IPS-18c (cell line): ENCODE measurements at regions not wholly inside any gene's neighbourhood (a gene's known extent, or its start where the extent isn't known, plus 50 kb on each side); places are given as distances from the start of the nearest gene placed in this dataset.
"Not testable (repeated sequence)": the region's sequence is repeated elsewhere in the genome, so short reads cannot be mapped to it uniquely, and the experiment has no call there.

Source experiments
- H3K4me3 ChIP-seq: 2 replicates; pipeline ENCODE4 v1.7.0; 2013; ENCODE audit warnings: low read depth, mild to moderate bottlenecking, low read length, moderate library complexity; ENCODE audit not compliant: insufficient read depth
- H3K9me3 ChIP-seq: one replicate; pipeline ENCODE4 v1.6.1; 2013; ENCODE audit warnings: mild to moderate bottlenecking, low read length, moderate library complexity; ENCODE audit not compliant: control insufficient read depth, insufficient read depth

DNA sequence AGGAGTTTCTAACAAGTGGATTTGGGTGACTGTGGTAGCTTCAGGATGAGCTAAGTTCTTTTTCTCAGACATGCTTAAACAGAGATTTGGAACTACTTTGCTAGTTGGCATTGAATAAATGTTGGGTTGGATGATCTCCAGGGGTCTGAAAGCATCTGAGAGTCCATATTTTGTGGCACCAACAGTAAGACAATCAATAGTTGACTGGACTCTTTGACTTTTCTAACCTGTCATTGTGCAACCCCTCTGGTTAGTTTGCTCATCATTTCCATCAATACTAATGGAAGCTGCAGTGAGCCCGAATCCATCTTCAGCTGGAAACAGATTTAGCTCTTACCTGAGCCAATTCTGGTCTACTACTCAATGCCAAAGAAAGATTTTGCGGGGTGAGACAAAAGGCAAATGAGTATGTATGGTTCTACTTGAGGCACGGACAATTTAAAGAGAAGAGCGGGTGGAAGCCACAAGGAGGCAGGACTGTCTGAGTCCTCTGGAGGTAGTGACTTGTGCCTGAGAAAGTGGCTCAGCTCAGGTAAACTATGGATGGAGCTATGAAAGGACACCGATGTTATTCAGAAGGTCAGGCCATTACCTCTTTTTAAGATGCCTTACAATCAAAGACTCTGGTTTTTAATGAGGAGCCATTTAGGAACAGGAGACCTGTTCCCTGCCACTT is 118.7 kb downstream of the MID1IP1 start:
- H3K9me3 ChIP-seq: peaks cover 8% of the 10 kb centered on the region

DNA sequence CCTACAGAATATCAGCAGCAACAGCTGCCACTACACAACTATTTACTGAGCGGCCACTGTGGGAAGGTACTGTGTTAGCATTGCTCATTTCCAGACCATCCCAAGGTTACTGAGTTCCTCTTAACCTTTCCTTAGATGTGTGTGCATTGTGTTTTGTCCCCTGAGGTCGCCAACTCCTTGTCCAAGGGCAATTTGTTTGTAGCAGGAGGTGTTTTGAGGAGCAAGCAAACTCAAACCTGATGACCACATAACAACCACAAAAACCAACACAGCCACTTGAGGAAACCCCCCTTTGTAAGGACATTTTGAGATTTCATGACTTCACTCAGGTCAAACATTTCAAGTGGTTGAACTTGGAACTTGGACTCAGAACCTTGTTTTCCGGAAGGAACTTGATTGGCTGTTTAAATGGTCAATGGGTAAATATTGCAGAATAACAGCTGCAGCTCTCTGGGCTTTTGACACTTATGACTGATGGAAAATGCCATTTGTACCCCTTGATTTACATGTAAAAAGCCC is 122.3 kb downstream of the MID1IP1 start:
- Histone ChIP-seq H3K9me3 (peaks cover 14% of the 10 kb centered on the region), H3K4me3 (no peak overlapping the region)

More for the DNA sequence above, 118.7 kb downstream of the MID1IP1 start:
- H3K4me3 ChIP-seq: no peak overlapping the region

DNA sequence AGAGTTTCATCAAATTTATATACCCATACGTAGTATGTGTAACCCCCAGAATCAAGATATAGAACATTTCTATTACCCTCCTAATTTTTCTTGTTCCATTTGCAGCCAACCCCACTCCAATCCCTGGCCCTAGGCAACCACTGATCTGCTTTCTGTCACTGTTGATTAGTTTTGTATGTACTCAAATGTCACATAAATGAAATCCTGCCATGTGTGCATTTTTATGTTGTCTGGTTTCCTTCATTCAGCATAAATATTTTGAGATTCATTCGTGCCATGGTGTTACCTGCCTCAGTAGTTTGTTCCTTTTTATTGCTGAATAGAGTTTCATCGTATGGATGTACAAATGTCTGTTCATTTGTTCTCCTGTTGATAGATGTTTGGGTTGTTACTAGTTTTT is 126.3 kb downstream of the MID1IP1 start:
- H3K4me3 ChIP-seq: no peak overlapping the region
- H3K9me3 ChIP-seq: peaks cover 16% of the 10 kb centered on the region

DNA sequence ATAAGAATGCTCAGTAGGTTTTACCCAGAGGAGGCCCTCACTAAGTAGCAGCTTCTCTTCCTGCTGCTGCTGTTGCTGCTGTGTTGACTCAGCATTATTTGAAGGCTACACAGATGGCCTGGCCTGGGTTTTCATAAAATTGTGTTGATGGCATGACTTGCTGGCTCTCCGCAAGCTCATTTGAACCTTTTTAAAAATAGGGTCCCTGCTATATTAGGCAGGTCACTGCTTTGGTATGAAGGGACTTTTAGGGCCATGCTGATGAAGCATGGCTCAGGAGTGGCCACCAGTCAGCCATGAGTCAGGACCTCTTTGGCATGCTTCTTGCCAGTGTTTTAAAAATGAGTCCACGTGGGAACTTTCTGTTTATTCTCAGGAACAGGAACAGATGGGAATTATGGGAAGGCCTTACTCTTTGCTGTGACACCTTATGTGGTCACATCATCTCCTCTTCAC is 128.7 kb downstream of the MID1IP1 start:
- no peak overlapping the region for H3K4me3 ChIP-seq
- H3K9me3 ChIP-seq: peaks cover 8% of the 10 kb centered on the region

DNA sequence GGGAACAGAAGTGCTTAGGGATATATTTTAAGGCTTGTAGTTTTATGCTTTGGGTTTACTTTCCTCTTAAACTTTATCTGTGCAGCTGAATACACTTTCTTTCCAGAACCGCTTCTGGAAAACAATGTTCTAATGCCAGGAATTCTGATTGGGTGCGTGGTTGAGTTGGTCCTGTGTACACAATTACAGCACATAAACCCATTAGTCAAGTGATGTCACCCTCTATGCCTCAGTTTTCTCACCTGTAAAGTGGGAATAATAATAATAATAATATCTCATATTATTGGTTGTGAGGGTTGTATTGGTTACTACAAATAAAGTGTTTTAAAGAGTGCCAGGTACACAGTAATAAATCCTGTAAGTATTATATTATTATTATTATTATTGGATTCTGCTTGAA is 129.2 kb downstream of the MID1IP1 start:
- Histone ChIP-seq H3K9me3 (peaks cover 6% of the 10 kb centered on the region), H3K4me3 (no peak overlapping the region)

DNA sequence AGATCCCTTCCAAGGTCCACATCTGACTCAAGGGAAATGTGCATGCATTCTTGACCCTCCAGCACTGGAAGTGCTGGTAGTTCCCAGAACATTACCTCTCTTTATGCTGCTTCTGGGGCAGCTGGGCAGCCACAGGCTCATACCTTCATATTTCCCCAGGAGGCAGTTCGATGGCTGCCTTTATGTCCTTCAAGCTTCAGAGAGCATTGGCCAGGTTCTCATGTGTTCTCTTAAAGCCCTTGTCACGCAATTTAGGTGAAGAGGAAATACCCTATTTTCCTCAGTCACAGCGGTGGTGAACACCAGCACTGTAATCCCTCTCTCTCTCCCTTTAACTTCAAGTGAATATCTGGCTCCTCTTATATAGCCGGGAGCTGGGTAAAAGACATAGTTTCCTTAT is 134.3 kb downstream of the MID1IP1 start:
- no peak overlapping the region for H3K4me3 ChIP-seq
- H3K9me3 ChIP-seq: peaks cover 5% of the 10 kb centered on the region

DNA sequence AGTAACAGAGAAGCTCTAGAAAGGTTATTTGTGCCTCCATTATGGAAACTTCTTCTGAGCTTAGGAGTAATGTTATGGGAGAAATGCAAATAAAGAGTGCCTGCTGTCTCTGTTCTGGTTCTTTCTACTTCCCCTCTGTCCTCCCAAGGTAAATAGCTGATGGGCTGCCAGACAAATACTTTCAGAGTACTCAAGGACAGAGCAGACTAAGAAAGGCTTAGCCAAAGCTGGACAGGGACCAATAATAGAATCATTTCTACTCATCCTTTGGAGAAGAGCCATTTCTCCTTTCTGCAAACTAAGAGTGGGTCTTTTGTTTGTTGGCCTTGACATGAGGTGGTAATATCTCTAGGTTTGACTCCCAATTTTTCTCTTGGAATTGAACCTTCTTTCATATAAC is 136.1 kb downstream of the MID1IP1 start:
- no peak overlapping the region for H3K4me3 ChIP-seq
- H3K9me3 ChIP-seq: peaks cover 2% of the 10 kb centered on the region

DNA sequence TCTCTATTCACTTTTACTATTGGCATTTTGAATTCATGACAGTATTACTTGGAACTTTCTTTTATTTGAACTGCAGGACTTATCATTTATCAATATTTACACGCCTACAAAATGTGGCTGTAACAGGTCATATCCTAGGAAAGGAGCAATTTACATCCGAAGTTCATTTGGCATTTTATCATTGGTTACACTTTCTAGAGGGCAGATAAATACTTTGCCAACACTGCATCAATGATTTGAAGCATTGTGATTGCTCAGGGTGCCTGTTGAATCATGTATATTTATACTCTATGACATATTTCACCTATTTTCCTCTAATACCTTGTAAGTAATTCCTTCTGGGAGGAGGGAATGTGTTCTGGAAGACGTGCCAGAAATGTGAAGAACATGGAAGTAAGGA is 136.7 kb downstream of the MID1IP1 start:
- H3K9me3 ChIP-seq: peaks cover 2% of the 10 kb centered on the region
- H3K4me3 ChIP-seq: no peak overlapping the region

DNA sequence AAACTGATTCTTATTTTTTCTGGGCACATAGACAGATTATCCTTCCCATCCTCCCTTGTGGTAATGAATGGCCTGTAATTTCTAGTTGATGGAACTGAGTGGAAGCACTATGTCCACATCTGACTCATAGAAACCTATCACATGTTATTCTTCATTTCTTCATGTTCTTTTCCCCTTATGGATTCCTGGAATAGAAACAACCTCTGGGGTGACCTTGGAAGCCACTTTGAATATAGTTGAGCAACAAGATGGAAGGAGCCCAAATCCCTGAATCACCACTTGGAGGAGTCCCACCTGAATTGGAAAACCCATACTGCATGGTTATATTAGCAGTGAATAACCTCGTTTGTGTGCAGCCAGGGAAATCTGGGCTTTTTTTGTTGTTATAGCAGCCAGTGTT is 137.8 kb downstream of the MID1IP1 start:
- H3K4me3 ChIP-seq: no peak overlapping the region
- H3K9me3 ChIP-seq: peaks cover 2% of the 10 kb centered on the region

DNA sequence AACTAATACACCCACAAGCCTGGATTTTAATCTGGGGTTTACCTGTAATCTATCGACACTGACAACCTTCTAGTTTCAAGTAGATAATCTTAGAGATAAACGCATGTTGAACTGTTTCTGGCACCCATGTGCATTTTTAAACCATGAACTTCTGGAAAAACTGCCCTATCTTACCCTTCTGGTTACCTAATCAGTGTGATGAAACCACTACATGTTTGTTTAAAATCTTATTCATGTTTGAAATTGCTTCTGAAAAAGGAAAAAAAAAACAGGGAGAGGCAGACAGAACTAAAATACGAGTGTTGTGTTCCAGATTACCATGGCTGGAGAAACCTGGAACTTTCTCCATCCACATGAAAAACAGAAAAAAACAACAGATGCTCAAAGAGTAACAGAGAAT is 139.3 kb downstream of the MID1IP1 start:
- Histone ChIP-seq H3K9me3 (peaks cover 2% of the 10 kb centered on the region), H3K4me3 (no peak overlapping the region)

DNA sequence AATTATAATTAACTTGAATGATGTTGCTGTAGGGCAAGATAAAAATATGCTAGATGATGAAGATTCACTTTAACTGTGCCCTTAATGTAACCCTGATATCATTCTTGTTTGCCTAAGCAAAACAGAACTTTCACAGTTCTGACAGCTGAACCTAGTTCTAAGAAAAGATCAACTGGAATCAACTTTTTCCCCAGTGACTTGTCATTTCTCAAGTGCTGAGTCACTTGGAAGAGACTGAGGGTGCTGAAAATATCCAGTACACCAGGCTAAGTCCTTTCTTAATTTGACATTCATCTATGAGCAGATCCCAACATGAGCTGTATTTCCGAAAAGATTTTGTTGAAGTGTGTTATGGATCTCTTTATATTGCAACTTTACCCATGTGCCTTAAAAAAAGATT is 140.4 kb downstream of the MID1IP1 start:
- Histone ChIP-seq H3K4me3 (no peak overlapping the region), H3K9me3 (no peaks in the 10 kb centered on the region)

DNA sequence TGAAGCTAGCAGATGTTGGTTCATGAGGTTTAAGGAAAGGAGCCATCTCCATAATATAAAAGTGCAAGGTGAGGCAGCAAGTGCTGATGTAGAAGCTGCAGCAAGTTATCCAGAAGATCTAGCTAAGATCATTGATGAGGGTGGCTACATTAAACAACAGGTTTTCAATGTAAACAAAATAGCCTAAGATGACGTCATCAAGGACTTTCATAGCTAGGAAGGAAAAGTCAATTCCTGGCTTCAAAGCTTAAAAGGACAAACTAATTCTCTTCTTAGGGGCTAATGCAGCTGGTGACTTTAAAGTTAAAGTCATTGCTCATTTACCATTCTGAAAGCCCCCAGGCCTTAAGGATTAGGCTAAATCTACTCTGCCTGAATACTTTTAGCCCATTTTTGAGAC is 141.9 kb downstream of the MID1IP1 start:
- H3K4me3 ChIP-seq: no peak overlapping the region

DNA sequence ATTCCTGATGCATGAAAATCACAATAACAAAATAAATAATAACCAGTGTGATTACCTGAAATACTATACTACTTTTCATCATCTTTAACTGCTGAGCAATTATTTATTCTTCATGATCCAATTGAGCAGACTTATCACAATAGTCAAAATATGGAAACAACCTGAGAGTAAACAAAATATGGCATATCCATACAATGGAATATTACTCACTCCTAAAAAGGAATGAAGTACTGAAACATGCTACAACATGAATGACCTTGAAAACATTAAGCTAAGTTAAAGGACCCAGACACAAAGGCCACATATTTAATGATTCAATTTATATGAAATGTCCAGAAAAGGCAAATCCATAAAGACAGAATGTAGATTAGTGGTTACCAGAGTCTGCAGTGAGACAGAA is 146.8 kb downstream of the MID1IP1 start:
- Histone ChIP-seq H3K9me3 (peaks cover 4% of the 10 kb centered on the region), H3K4me3 (no peak overlapping the region)

More for the DNA sequence above, 141.9 kb downstream of the MID1IP1 start:
- H3K9me3 ChIP-seq: no peaks in the 10 kb centered on the region

DNA sequence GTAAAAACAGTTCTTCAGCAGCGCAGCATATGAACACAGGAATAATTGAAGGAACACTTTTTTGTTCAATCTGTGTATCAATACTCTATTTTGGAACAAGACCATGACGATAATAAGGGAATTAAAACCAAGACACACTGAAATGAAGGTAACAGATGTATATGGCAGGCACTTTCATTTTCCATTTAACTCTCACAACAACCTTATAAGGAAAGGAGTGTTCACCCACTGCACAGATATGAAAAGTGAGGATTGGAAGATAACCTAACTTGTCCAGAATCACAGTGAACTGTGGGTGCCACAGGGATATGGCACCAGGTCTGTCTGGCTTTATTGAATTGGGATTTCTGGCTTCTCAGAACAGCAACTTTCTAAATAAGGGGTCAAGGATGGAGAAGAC is 153.3 kb downstream of the MID1IP1 start:
- Histone ChIP-seq H3K4me3 (no peak overlapping the region), H3K9me3 (peaks cover 2% of the 10 kb centered on the region)

DNA sequence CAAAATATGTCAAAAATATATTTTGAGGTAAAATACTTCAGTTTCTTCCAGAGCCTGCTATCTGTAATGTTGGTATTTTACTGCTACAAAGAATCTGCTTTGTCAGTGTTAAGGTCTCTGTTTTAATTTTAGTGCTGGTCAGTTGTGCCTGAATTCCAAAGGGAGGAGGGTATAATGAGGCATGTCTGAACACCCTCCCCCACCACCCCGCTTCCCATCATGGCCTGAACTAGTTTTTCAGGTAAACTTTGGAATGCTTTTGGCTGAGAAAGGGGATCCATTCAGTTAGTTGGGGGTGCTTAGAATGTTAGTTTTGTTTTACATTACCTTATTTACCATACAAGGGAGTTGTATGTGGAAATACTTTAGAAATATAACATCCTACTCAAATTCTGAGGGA is 158.5 kb downstream of the MID1IP1 start:
- H3K4me3 ChIP-seq: no peak overlapping the region

DNA sequence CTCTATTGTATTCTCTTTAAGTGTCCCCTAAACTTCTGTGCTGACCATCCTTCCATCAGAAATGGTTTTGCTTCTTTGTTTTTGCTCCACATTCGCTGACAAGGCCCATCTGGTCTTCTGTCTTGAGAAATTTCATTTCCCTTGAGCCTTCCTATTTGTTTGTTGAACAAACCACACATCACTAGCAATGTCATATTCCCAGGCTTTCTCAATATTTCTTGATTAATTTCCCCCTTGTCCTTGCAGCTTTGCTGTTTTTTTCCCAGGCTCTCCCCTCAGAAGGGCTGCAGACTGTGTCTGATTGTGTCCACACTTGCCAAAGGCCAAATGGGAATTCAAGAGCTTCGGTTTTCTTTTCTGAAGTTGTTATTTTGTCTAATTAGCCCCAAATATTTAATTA is 158.9 kb downstream of the MID1IP1 start:
- peaks cover 6% of the 10 kb centered on the region for H3K9me3 ChIP-seq
- no peak overlapping the region for H3K4me3 ChIP-seq

More for the DNA sequence above, 158.5 kb downstream of the MID1IP1 start:
- peaks cover 6% of the 10 kb centered on the region for H3K9me3 ChIP-seq

DNA sequence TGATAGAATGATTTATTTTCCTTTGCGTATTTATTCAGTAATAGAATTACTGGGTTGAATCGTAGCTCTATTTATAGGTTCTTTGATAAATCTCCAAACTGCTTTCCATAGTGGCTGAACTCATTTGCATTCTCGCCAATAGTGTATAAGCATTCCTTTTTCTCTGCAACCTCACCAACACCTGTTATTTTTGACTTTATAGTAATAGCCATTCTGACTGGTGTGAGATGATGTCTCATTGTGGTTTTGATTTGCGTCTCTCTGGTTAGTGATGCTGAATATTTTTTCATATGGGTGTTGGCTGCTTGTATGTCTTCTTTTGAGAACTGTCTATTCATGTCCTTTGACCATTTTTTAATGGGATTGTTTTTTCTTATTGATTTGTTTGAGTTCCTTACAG is 160.7 kb downstream of the MID1IP1 start:
- no peak overlapping the region for H3K4me3 ChIP-seq
- peaks cover 6% of the 10 kb centered on the region for H3K9me3 ChIP-seq

DNA sequence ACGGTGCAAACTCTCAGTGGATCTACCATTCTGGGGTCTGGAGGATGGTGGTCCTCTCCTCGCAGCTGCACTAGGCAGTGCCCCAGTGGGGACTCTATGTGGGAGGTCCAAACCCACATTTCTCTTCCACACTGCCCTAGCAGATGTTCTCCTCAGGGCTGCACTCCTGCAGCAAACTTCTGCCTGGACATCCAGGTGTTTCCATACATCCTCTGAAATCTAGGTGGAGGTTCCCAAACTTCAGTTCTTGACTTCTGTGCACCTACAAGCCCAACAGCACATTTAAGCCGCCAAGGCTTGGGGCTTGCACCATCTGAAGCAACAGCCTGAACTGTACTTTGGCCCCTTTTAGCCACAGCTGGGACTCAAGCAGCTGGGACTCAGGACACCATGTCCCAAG is 162.0 kb downstream of the MID1IP1 start:
- not testable (repeated sequence) for H3K4me3 ChIP-seq, H3K9me3 ChIP-seq

DNA sequence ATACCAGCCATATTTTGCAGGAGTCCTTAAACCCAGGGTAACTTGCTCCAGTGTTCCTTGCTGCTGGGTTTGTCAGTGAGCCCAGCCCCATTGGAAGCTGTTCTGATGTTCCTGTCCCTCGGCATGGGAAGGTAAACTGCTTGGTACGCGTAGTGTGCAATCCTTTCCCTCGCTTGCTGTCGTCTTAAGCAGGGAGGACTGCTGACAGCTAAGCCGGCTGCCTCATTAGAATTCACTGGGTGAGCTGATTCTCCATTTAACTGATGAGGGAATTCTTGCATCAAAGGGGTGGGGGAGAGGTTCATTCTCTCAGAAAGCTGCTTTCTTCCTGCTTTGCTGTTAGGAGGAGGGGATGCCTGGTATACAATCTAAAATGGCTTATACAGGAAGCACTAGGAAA is 164.6 kb downstream of the MID1IP1 start:
- no peak overlapping the region for H3K4me3 ChIP-seq
- H3K9me3 ChIP-seq: peaks cover 6% of the 10 kb centered on the region
